ENCODE measurements at regions not wholly inside any gene's neighbourhood (a gene's known extent, or its start where the extent isn't known, plus 50 kb on each side); places are given as distances from the start of the nearest gene placed in this dataset.
A peak's percentile ranks its signal among the peaks of the same experiment; 100 is the strongest.
"Not testable (repeated sequence)": the region's sequence is repeated elsewhere in the genome, so short reads cannot be mapped to it uniquely, and the experiment has no call there.

DNA sequence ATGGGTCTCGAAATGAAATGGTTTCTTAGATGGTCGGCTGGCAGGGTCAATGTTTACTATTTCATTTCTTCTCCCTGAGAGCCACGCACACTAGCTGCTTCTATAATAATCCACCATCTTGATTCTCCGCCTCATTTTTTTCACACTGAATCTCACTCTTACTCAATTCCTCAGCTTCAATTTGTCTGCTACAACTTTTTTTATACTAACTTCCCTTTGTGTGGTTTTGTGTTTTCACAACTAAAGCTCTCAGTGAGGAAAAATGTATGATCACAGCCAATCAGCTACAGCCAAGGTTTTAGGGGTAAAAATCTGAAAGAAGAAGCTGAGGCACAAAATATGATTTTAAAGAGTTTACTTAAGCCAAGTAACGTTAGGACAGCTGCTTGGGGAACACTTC lies 1309.4 kb downstream of the EPHA7 start:
- no peaks in the 10 kb centered on the region for H3K27me3 ChIP-seq (ENCODE audit: low read depth, low read length)
- H3K79me2 ChIP-seq (ENCODE audit: low read length), result no peaks in the 10 kb centered on the region
- H3K27ac ChIP-seq (ENCODE audit: low read length), result peak overlapping the region; percentile 75
- no peaks in the 10 kb centered on the region for H3K36me3 ChIP-seq (replicated peaks; ENCODE audit: low read depth, low read length)
- no peak overlapping the region for H3K9ac ChIP-seq (ENCODE audit: low read length)
- peaks cover 20% of the 10 kb centered on the region for H3K4me1 ChIP-seq (ENCODE audit: low read length)
- H4K20me1 ChIP-seq (ENCODE audit: insufficient read depth, low read length), result no peaks in the 10 kb centered on the region
- H3K9me3 ChIP-seq (ENCODE audit: insufficient read depth, low read length), result no peaks in the 10 kb centered on the region
- TF ChIP-seq CTCF (IDR thresholded peaks at IDR 0.05; ENCODE audit: low read depth, low read length) (no peak), EZH2phosphoT487 (IDR thresholded peaks at IDR 0.05; ENCODE audit: low read depth) (no peak)
- H3K4me3 ChIP-seq (ENCODE audit: low read length), result peak overlapping the region; percentile 31
- peak overlapping the region; percentile 64 for H3K4me2 ChIP-seq (ENCODE audit: low read length)
- peak overlapping the region; percentile 70; the same call in 1 of the 2 replicates for H2AFZ ChIP-seq (ENCODE audit: low read depth, low read length)

GRCh38 chr6:92109256-92109655 lies 1310.1 kb downstream of the EPHA7 start:
- no peak overlapping the region for H3K4me2 ChIP-seq (ENCODE audit: low read length)
- H3K27ac ChIP-seq (ENCODE audit: low read length), result no peak overlapping the region
- no peaks in the 10 kb centered on the region for H4K20me1 ChIP-seq (ENCODE audit: insufficient read depth, low read length)
- H3K9ac ChIP-seq (ENCODE audit: low read length), result no peak overlapping the region
- no peak overlapping the region; the same call in 1 of the 2 replicates for H2AFZ ChIP-seq (ENCODE audit: low read depth, low read length)
- H3K79me2 ChIP-seq (ENCODE audit: low read length), result no peaks in the 10 kb centered on the region
- no peaks in the 10 kb centered on the region for H3K36me3 ChIP-seq (replicated peaks; ENCODE audit: low read depth, low read length)
- H3K9me3 ChIP-seq (ENCODE audit: insufficient read depth, low read length), result no peaks in the 10 kb centered on the region
- H3K4me3 ChIP-seq (ENCODE audit: low read length), result no peak overlapping the region
- peaks cover 20% of the 10 kb centered on the region for H3K4me1 ChIP-seq (ENCODE audit: low read length)
- TF ChIP-seq EZH2phosphoT487 (IDR thresholded peaks at IDR 0.05; ENCODE audit: low read depth) (no peak), CTCF (IDR thresholded peaks at IDR 0.05; ENCODE audit: low read depth, low read length) (no peak)
- H3K27me3 ChIP-seq (ENCODE audit: low read depth, low read length), result no peaks in the 10 kb centered on the region

- no peaks in the 10 kb centered on the region for H3K27me3 ChIP-seq (ENCODE audit: low read depth, low read length)
- H2AFZ ChIP-seq (ENCODE audit: low read depth, low read length), result no peak overlapping the region
- H3K79me2 ChIP-seq (ENCODE audit: low read length), result no peaks in the 10 kb centered on the region
- H3K36me3 ChIP-seq (replicated peaks; ENCODE audit: low read depth, low read length), result no peaks in the 10 kb centered on the region
- no peak overlapping the region for H3K9ac ChIP-seq (ENCODE audit: low read length)
- no peak overlapping the region for H3K4me2 ChIP-seq (ENCODE audit: low read length)
- no peaks in the 10 kb centered on the region for H4K20me1 ChIP-seq (ENCODE audit: insufficient read depth, low read length)
- H3K9me3 ChIP-seq (ENCODE audit: insufficient read depth, low read length), result no peaks in the 10 kb centered on the region
- TF ChIP-seq CTCF (IDR thresholded peaks at IDR 0.05; ENCODE audit: low read depth, low read length) (no peak), EZH2phosphoT487 (IDR thresholded peaks at IDR 0.05; ENCODE audit: low read depth) (no peak)
- H3K4me3 ChIP-seq (ENCODE audit: low read length), result no peak overlapping the region
- H3K4me1 ChIP-seq (ENCODE audit: low read length), result no peaks in the 10 kb centered on the region
- no peak overlapping the region for H3K27ac ChIP-seq (ENCODE audit: low read length)
Observed at GRCh38 chr6:92086750-92087149, 1332.6 kb downstream of the EPHA7 start.

DNA sequence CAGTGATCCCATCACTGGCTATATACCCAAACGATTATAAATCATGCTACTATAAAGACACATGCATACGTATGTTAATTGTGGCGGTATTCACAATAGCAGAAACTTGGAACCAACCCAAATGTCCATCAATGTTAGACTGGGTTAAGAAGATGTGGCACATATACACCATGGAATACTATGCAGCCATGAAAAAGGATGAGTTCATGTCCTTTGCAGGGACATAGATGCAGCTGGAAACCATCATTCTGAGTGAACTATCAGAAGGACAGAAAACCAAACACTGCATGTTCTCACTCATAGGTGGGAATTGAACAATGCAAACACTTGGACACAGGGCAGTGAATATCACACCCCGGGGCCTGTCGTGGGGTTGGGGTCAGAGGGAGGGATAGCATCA lies 1335.4 kb downstream of the EPHA7 start:
- not testable (repeated sequence) for H3K27me3 ChIP-seq (ENCODE audit: low read depth, low read length); H3K4me3 ChIP-seq (ENCODE audit: low read length); H4K20me1 ChIP-seq (ENCODE audit: insufficient read depth, low read length); H3K9ac ChIP-seq (ENCODE audit: low read length); H3K27ac ChIP-seq (ENCODE audit: low read length); H3K4me2 ChIP-seq (ENCODE audit: low read length); H3K4me1 ChIP-seq (ENCODE audit: low read length); H3K9me3 ChIP-seq (ENCODE audit: insufficient read depth, low read length); H3K36me3 ChIP-seq (replicated peaks; ENCODE audit: low read depth, low read length); H3K79me2 ChIP-seq (ENCODE audit: low read length); H2AFZ ChIP-seq (ENCODE audit: low read depth, low read length)

GRCh38 chr6:92072387-92072786 lies 1347.0 kb downstream of the EPHA7 start:
- Histone ChIP-seq H3K4me1 (ENCODE audit: low read length) (no peaks in the 10 kb centered on the region), H3K4me3 (ENCODE audit: low read length) (no peak overlapping the region), H3K79me2 (ENCODE audit: low read length) (no peaks in the 10 kb centered on the region), H3K9ac (ENCODE audit: low read length) (no peak overlapping the region), H3K9me3 (ENCODE audit: insufficient read depth, low read length) (no peaks in the 10 kb centered on the region), H3K27ac (ENCODE audit: low read length) (no peak overlapping the region), H4K20me1 (ENCODE audit: insufficient read depth, low read length) (no peaks in the 10 kb centered on the region), H3K36me3 (replicated peaks; ENCODE audit: low read depth, low read length) (no peaks in the 10 kb centered on the region), H3K4me2 (ENCODE audit: low read length) (no peak overlapping the region), H2AFZ (ENCODE audit: low read depth, low read length) (no peak overlapping the region), H3K27me3 (ENCODE audit: low read depth, low read length) (no peaks in the 10 kb centered on the region)
- TF ChIP-seq CTCF (IDR thresholded peaks at IDR 0.05; ENCODE audit: low read depth, low read length) (no peak), EZH2phosphoT487 (IDR thresholded peaks at IDR 0.05; ENCODE audit: low read depth) (no peak)

Measured in OCI-LY3 (cell line).